GM20000 (cell line): ENCODE measurements at regions not wholly inside any gene's neighbourhood (a gene's known extent, or its start where the extent isn't known, plus 50 kb on each side); places are given as distances from the start of the nearest gene placed in this dataset.

ENCODE experiments used
- DNase-seq: peaks from one replicate; pipeline ENCODE4 v3.0.0; 2012; ENCODE audit warnings: low spot score
- TF ChIP-seq, protein P1 (sequence below): IDR thresholded peaks from 2 replicates; pipeline ENCODE4 v1.5.1; 2012; ENCODE audit warnings: mild to moderate bottlenecking, control low read depth; ENCODE audit errors: extremely low read depth, missing control alignments

DNA sequence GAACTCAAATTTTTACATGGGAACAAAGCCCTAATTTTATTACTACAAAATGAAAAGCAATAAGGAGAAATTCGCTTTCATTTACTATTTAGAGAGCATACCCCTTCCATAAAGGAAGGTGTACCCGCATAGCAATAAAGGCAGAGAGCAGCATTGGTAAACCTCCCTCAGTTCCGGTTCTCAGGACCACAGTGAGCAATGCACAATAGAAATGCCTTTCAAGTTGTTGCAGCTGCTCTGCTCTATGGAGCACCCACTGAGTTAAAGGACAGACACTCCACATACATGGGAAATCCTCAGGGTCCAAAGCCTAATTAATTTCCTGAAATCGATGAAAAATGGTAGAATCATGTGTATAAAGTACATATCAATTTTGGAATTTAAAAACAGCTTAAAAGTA, 89.9 kb upstream of the MPDZ start:
- DNase-seq: no peak
- TF ChIP-seq, protein P1, sequence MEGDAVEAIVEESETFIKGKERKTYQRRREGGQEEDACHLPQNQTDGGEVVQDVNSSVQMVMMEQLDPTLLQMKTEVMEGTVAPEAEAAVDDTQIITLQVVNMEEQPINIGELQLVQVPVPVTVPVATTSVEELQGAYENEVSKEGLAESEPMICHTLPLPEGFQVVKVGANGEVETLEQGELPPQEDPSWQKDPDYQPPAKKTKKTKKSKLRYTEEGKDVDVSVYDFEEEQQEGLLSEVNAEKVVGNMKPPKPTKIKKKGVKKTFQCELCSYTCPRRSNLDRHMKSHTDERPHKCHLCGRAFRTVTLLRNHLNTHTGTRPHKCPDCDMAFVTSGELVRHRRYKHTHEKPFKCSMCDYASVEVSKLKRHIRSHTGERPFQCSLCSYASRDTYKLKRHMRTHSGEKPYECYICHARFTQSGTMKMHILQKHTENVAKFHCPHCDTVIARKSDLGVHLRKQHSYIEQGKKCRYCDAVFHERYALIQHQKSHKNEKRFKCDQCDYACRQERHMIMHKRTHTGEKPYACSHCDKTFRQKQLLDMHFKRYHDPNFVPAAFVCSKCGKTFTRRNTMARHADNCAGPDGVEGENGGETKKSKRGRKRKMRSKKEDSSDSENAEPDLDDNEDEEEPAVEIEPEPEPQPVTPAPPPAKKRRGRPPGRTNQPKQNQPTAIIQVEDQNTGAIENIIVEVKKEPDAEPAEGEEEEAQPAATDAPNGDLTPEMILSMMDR: no peak

DNA sequence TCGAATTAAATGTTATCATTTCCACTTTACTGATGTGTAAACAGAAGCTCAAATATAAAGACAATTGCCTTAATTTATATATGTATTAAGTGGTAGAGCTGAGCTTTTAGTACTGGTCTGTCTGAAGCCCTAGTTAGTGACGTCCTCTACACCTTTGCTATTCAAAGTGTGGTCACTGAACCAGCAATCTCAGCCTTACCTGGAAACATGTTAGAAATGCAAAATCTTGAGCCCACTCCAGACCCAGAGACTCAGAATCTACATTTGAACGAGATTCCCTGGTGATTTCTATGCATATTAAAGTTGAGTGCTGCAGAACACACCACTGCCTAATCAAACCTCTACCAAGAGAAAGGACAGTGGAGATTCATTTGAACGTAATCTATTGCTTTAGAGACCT, 88.3 kb upstream of the MPDZ start:
- no peak for DNase-seq

DNA sequence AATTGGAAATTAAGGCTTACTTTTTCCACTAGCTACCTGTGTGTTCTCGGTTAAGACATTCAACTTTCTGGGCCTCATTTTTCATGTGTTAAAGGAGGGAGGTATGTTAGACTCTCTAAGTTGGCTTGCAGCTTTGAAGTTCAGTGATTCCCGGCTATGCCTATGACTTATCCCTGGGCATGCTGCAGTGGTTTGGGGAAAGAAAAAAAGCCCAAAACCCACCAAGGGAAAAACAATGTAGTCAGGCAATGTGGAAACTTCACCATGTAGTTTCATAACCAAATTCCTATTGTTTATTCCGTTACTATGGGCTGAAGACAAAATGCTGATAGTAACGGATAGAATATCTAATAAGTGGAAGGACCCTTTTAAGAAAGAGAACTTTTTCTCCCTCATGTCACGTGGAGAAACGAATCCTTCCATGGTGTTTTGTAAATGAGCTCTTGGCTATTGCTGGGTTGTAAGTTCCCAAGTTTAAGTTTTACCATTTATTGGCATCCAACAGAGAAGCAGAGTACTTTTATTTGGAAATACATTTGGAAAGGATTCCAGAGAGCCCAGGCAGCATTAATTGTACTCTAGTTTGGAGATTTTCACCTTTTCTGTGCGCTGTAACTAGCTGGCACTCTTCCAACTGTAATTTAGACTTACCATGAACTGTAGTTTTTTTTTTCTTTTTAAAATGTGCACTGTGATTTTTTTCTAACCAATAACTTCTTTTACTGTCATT, 84.9 kb upstream of the MPDZ start:
- DNase-seq: no peak
- TF ChIP-seq, protein P1: no peak

More for the DNA sequence above, 88.3 kb upstream of the MPDZ start:
- TF ChIP-seq, protein P1: no peak

DNA sequence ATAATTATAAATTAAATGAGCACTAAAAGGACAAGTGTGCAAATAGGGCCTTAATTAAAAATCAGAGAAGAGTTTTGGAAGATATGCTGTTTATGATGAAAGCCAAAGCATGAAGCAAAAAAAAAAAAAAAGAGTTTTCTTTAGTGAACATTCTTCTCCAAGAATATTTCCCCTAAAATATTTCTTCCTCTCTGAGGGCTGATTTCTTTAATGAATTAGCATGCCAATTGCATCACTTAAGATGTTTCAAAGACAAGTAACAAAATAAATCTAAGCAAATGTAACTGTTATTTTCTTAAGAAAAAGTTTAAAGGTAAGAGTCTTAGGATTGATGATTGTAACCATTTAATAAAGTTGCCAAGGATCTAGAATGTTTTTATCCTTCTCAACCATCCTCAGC, 81.6 kb upstream of the MPDZ start:
- TF ChIP-seq, protein P1: no peak

DNA sequence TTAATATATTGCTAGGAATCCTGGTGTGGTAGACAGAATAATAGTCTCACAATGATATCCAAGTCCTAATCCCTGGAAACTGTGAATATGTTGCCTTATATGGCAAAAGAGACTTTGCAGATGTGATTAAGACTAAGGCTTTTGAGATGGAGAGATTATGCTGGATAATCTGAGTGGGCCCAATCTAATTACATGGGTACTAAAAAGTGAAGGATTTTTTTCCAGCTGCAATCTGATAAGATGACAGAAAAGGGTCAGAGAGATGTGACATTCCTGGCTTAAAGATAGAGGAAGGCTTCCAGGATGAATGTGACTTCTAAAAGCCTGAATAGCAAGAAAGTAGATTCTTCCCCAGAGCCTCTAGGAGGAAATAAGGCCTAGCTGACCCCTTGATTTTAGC, 80.7 kb upstream of the MPDZ start:
- no peak for DNase-seq
- TF ChIP-seq, protein P1: no peak

More for the DNA sequence above, 81.6 kb upstream of the MPDZ start:
- DNase-seq: no peak

DNA sequence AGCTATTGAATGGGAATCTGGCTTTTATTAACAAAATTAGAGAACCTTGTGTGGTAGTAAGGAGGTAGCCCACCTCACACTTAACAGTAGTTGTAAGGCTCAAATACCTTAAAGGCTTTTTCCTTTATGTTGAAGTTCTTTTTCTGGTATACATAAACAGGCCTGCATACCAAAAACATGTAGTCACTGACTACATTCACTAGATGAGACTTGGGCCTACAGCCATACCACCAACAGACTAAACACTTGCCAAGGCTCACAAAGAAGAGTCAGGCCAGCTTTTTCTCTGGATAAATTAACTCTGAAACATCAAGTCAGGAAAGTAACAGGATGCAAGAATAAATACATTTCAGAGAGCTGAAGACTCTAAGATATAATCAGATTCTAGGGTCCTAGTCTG, 78.6 kb upstream of the MPDZ start:
- TF ChIP-seq, protein P1: no peak
- no peak for DNase-seq

DNA sequence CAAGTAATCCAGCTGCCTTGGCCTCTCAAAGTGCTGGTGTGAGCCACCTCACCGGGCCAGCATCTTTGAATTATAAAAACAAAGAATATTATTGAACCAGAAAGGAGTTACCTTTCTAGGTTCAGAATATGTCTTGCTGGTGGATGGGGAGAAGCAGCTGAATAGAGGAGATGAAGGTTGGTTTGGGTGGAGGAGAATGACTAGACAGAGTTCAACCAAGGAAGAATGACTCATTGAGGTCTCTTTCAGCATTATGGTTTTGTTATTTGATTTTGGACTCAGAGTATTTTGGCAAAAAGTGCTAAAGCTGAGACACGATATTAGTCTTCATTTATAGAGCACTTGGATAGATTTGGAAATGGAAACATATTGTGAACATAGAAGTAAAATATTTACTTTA, 75.2 kb upstream of the MPDZ start:
- TF ChIP-seq, protein P1: no peak
- no peak for DNase-seq
